Mesothelial cell of epicardium (in vitro differentiated cells): ENCODE measurements at regions not wholly inside any gene's neighbourhood (a gene's known extent, or its start where the extent isn't known, plus 50 kb on each side); places are given as distances from the start of the nearest gene placed in this dataset.

Source experiments
- DNase-seq, 2 experiments: peaks; one replicate each; pipeline ENCODE4 v3.0.0; 2021; ENCODE audit warnings: low spot score in 2 of 2; ENCODE audit not compliant: unreplicated experiment in 2 of 2
- H3K27ac Mint-ChIP-seq: 2 replicates; pipeline ENCODE4 v1.8.0; 2021; ENCODE audit warnings: mixed read lengths
- H3K27me3 Mint-ChIP-seq: 2 replicates; pipeline ENCODE4 v1.8.0; 2021; ENCODE audit warnings: low read depth, mixed read lengths
- H3K36me3 Mint-ChIP-seq: 2 replicates; pipeline ENCODE4 v1.8.0; 2021; ENCODE audit warnings: mixed read lengths
- H3K4me1 Mint-ChIP-seq: 2 replicates; pipeline ENCODE4 v1.8.0; 2021; ENCODE audit warnings: mixed read lengths
- H3K4me3 Mint-ChIP-seq: 2 replicates; pipeline ENCODE4 v1.8.0; 2021; ENCODE audit warnings: mild to moderate bottlenecking, moderate library complexity, mixed read lengths
- H3K9me3 Mint-ChIP-seq: 2 replicates; pipeline ENCODE4 v1.8.0; 2021; ENCODE audit warnings: mixed read lengths
- TF ChIP-seq, protein P1 (sequence below): fragments of 200-600 bp; sonication (generic); IDR thresholded peaks from one replicate; pipeline ENCODE4 v1.5.0; 2021; ENCODE audit warnings: antibody characterized with exemption; ENCODE audit not compliant: unreplicated experiment

DNA sequence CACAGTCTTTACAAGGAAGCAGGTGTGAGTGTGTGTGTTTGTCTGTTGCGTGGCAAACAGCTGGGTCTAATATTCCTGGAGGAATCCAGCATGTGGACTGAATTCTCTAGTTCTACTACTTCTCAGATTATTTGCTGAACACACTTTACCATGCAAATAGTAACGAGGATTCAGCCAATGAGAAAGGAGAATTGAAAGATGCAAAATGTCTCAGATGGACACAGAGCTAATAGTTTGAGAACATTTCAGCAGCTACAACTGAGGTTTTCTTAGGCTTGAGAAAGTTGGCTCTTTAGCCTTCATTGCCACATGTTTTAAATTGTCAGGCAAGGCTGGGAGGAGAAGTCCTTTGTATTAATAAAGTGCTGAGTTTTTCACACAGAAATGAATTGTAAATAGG is 568.0 kb upstream of the MDFIC2 start:
- no peak overlapping the region for H3K4me3 Mint-ChIP-seq

DNA sequence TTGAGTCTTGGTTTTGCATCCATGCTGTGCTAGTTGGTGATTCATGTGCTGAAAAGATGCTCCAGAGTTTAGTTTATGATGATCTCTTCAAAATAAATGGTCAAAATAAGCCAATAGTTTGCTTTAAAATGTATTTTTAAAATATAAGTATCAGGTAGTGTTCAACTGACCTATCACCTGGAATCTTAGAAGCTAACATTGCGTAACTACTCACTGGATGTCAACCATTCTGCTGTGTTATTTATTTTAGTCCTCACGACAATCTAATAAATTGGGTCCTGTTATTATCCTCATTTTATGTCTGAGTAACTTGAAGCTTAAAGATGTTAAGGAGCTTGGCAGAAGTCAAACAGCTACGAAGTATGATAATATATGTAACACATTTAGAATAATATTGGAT is 563.7 kb upstream of the MDFIC2 start:
- no peak overlapping the region for H3K4me3 Mint-ChIP-seq
- H3K27ac Mint-ChIP-seq = no peak overlapping the region
- TF ChIP-seq, protein P1, sequence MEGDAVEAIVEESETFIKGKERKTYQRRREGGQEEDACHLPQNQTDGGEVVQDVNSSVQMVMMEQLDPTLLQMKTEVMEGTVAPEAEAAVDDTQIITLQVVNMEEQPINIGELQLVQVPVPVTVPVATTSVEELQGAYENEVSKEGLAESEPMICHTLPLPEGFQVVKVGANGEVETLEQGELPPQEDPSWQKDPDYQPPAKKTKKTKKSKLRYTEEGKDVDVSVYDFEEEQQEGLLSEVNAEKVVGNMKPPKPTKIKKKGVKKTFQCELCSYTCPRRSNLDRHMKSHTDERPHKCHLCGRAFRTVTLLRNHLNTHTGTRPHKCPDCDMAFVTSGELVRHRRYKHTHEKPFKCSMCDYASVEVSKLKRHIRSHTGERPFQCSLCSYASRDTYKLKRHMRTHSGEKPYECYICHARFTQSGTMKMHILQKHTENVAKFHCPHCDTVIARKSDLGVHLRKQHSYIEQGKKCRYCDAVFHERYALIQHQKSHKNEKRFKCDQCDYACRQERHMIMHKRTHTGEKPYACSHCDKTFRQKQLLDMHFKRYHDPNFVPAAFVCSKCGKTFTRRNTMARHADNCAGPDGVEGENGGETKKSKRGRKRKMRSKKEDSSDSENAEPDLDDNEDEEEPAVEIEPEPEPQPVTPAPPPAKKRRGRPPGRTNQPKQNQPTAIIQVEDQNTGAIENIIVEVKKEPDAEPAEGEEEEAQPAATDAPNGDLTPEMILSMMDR = no peak
- peaks cover 4% of the 10 kb centered on the region for H3K36me3 Mint-ChIP-seq
- peaks cover 5% of the 10 kb centered on the region for H3K4me1 Mint-ChIP-seq
- peaks cover 30% of the 10 kb centered on the region for H3K9me3 Mint-ChIP-seq
- H3K27me3 Mint-ChIP-seq = no peaks in the 10 kb centered on the region
- DNase-seq = no peak

More for the DNA sequence above, 568.0 kb upstream of the MDFIC2 start:
- TF ChIP-seq, protein P1 = no peak
- peaks cover 18% of the 10 kb centered on the region for H3K9me3 Mint-ChIP-seq
- H3K27me3 Mint-ChIP-seq = no peaks in the 10 kb centered on the region
- no peak for DNase-seq
- no peaks in the 10 kb centered on the region for H3K4me1 Mint-ChIP-seq
- H3K36me3 Mint-ChIP-seq = no peaks in the 10 kb centered on the region
- no peak overlapping the region for H3K27ac Mint-ChIP-seq

DNA sequence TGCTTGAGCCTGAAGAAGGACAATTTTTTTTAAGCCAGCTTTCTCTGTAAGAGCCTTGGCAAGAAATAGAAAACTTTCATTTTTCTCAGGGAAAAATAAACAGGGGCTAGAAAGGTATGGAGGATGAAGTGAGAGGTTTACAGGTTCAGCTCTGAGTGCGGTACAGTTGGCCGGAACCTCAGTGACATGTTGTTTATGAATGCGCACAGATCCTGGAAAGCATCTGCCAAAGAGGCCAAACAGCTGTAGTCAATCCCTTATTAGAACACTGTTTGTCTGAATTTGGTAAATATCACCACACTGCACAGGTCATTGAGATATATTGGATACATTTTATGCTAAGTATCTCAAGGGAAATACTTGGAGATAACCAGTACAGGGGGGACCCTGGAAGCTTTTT is 561.8 kb upstream of the MDFIC2 start:
- TF ChIP-seq, protein P1 = no peak
- no peaks in the 10 kb centered on the region for H3K27me3 Mint-ChIP-seq
- peaks cover 5% of the 10 kb centered on the region for H3K4me1 Mint-ChIP-seq
- no peak for DNase-seq
- no peak overlapping the region for H3K27ac Mint-ChIP-seq
- no peak overlapping the region for H3K4me3 Mint-ChIP-seq
- peaks cover 4% of the 10 kb centered on the region for H3K36me3 Mint-ChIP-seq
- H3K9me3 Mint-ChIP-seq = peaks cover 38% of the 10 kb centered on the region

DNA sequence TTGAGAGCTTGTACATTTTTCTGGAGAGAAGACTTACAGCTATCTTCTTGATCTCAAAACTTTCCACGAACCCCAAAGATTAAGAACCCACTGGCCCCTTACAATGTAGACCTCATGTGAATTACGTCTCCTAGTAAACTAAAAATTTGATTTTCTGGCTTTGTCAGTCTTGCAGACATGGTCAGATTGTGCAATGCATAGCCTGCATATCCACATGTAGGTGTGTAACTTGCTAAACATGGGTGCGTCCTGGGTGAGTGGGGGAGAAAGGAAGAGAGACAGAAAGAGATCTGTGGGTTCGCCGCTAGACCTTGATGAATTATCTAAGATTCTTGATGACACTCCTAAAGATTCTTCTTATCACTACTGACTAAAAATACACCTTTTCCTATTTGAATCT is 561.2 kb upstream of the MDFIC2 start:
- H3K9me3 Mint-ChIP-seq = peaks cover 35% of the 10 kb centered on the region
- H3K4me1 Mint-ChIP-seq = peaks cover 5% of the 10 kb centered on the region
- no peak overlapping the region for H3K27ac Mint-ChIP-seq
- no peak overlapping the region for H3K4me3 Mint-ChIP-seq
- H3K36me3 Mint-ChIP-seq = peaks cover 4% of the 10 kb centered on the region
- no peaks in the 10 kb centered on the region for H3K27me3 Mint-ChIP-seq
- DNase-seq = no peak
- TF ChIP-seq, protein P1 = no peak

DNA sequence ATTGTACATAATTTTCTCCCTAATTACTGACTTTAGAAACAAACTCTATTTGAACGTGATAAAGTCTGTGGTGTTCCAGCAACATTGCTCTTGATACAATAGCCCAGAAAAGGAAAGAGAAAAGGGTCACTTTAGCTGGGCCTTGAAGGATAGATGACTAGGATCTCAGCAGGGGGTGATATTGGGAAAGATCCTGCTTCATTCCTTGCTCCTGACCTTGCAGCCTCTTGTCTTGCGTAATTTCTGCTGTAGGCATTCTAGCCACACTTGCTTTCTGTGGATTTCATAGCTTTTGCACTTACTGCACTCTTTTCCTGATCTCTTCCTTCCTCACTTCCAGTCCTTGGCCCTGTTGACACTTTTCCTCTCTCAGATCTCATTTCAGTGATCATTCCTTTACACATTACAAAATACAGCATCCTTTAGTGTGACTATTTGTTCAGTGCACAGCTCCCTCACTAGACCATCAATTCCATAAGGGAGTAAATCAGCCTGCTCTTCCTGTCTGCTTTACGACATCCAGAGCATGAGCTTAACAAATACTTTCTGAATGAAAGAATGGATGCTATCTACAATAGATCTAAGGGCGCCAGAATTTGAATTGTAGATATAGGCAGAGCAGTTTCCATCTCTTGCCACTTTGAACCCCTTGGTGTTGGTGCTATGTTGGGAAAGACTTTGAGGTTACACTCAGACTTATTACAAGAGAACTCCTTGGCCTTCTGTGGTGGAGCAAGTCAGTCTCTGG is 559.6 kb upstream of the MDFIC2 start:
- no peak overlapping the region for H3K27ac Mint-ChIP-seq
- TF ChIP-seq, protein P1 = no peak
- peaks cover 5% of the 10 kb centered on the region for H3K4me1 Mint-ChIP-seq
- H3K27me3 Mint-ChIP-seq = no peaks in the 10 kb centered on the region
- DNase-seq = no peak
- H3K4me3 Mint-ChIP-seq = no peak overlapping the region
- peaks cover 4% of the 10 kb centered on the region for H3K36me3 Mint-ChIP-seq
- H3K9me3 Mint-ChIP-seq = peaks cover 33% of the 10 kb centered on the region
